SK-N-SH treated with all-trans-retinoic acid at 6 μM for 48 hours (cell line): ENCODE measurements at regions not wholly inside any gene's neighbourhood (a gene's known extent, or its start where the extent isn't known, plus 50 kb on each side); places are given as distances from the start of the nearest gene placed in this dataset.

Source experiments
- ATAC-seq: fragments of 200-7000 bp; cut with Tn5 transposase; 3 replicates; pipeline ENCODE4 v1.9.1; 2020; ENCODE audit warnings: mild to moderate bottlenecking, moderate library complexity
- ARNTL ChIP-seq: fragments of 450-650 bp; formaldehyde crosslinking; IDR thresholded peaks from 2 replicates; pipeline ENCODE4 v1.5.0; 2020; ENCODE audit warnings: low read depth, mild to moderate bottlenecking, moderate library complexity, borderline replicate concordance
- BACH2 ChIP-seq: fragments of 250-450 bp; sonication (Bioruptor Pico); IDR thresholded peaks from 2 replicates; pipeline ENCODE4 v1.9.0; 2021; ENCODE audit warnings: mild to moderate bottlenecking, borderline replicate concordance
- CREB5 ChIP-seq: fragments of 250-450 bp; sonication (Bioruptor Pico); IDR thresholded peaks from 2 replicates; pipeline ENCODE4 v1.5.1; 2020; ENCODE audit warnings: low read depth, mild to moderate bottlenecking, moderate library complexity
- CSDC2 ChIP-seq: fragments of 250-450 bp; sonication (Bioruptor Pico); IDR thresholded peaks from 2 replicates; pipeline ENCODE4 v1.5.0; 2020; ENCODE audit warnings: mild to moderate bottlenecking, moderate library complexity
- CSRNP3 ChIP-seq: fragments of 250-450 bp; sonication (Bioruptor Pico); IDR thresholded peaks from 2 replicates; pipeline ENCODE4 v1.5.1; 2021; ENCODE audit warnings: mild to moderate bottlenecking, moderate library complexity
- ESRRG ChIP-seq: fragments of 250-450 bp; sonication (Bioruptor Pico); IDR thresholded peaks from 2 replicates; pipeline ENCODE4 v1.6.1; 2021; ENCODE audit warnings: mild to moderate bottlenecking
- ISL1 ChIP-seq: fragments of 250-450 bp; sonication (Bioruptor Pico); IDR thresholded peaks from 2 replicates; pipeline ENCODE4 v2.1.2; 2022; ENCODE audit warnings: mild to moderate bottlenecking, moderate library complexity
- OSR1 ChIP-seq: fragments of 250-450 bp; sonication (Bioruptor Pico); IDR thresholded peaks from 2 replicates; pipeline ENCODE4 v1.8.0; 2022; ENCODE audit warnings: moderate library complexity, mild to moderate bottlenecking, inconsistent platforms
- PATZ1 ChIP-seq: fragments of 250-450 bp; sonication (Bioruptor Pico); IDR thresholded peaks from 2 replicates; pipeline ENCODE4 v1.8.0; 2020; ENCODE audit warnings: mild to moderate bottlenecking, moderate library complexity, borderline replicate concordance
- POU6F1 ChIP-seq: fragments of 250-450 bp; sonication (Bioruptor Pico); IDR thresholded peaks from 2 replicates; pipeline ENCODE4 v1.8.0; 2021; ENCODE audit warnings: low read depth, mild to moderate bottlenecking, moderate library complexity, borderline replicate concordance
- PPARA ChIP-seq: fragments of 250-450 bp; sonication (Bioruptor Pico); IDR thresholded peaks from 2 replicates; pipeline ENCODE4 v1.5.0; 2020; ENCODE audit warnings: mild to moderate bottlenecking, borderline replicate concordance
- RARB ChIP-seq: fragments of 250-450 bp; sonication (Bioruptor Pico); IDR thresholded peaks from 2 replicates; pipeline ENCODE4 v1.8.0; 2021; ENCODE audit warnings: mild to moderate bottlenecking, moderate library complexity
- TCF4 ChIP-seq: fragments of 250-450 bp; sonication (Bioruptor Pico); IDR thresholded peaks from 2 replicates; pipeline ENCODE4 v1.8.0; 2021; ENCODE audit warnings: mild to moderate bottlenecking, moderate library complexity, borderline replicate concordance
- ZC3H10 ChIP-seq: fragments of 250-450 bp; sonication (Bioruptor Pico); IDR thresholded peaks from 2 replicates; pipeline ENCODE4 v1.5.1; 2021; ENCODE audit warnings: mild to moderate bottlenecking, moderate library complexity
- ZFP3 ChIP-seq: fragments of 250-450 bp; sonication (Bioruptor Pico); IDR thresholded peaks from 2 replicates; pipeline ENCODE4 v1.5.0; 2020; ENCODE audit warnings: mild to moderate bottlenecking, moderate library complexity
- ZFP30 ChIP-seq: fragments of 450-650 bp; formaldehyde crosslinking; IDR thresholded peaks from 2 replicates; pipeline ENCODE4 v1.5.0; 2022; ENCODE audit warnings: mild to moderate bottlenecking, moderate library complexity
- ZNF8 ChIP-seq: fragments of 450-650 bp; formaldehyde crosslinking; IDR thresholded peaks from 2 replicates; pipeline ENCODE4 v1.5.0; 2020; ENCODE audit warnings: mild to moderate bottlenecking, moderate library complexity

DNA sequence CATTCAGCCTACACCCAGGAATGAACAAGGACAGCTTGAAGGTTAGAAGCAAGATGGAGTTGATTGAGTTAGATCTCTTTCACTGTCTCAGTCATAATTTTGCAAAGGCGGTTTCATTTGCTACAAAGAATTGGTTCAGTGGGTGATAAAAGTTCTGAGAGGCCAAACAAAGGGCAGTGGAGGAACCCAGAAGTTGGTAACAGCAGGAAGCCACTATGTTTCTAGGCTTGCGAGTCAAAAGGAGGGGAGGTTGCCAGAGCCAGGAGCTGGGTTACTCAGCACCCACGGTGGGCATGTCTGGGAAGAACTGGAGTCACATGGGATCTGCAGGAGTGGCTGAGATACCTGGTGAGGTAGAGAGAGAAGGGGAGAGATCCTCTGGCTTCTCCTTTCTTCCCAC is 64.2 kb upstream of the MRPS6 start:
- no peak for ATAC-seq
- TF ChIP-seq CREB5 (CRISPR knock-in tag) (no peak), POU6F1 (CRISPR knock-in tag) (no peak)
- TF ChIP-seq, all 23 proteins: peak for 0

DNA sequence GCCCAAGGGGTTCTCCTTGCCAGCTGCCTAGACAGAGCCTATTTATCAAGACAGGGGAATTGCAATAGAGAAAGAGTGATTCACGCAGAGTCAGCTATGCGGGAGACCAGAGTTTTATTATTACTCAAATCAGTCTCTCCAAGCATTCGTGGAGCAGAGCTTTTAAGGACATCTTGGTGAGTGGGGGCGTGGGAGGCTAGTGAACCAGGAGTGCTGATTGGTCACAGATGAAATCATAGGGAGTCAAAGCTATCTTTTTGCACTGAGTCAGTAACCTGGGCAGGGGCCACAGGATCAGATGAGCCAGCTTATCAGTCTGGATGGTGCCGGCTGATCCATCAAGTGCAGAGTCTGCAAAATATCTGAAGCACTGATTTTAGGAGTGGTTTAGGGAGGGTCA is 64.8 kb upstream of the MRPS6 start:
- TF ChIP-seq ARNTL (CRISPR knock-in tag) (no peak), ZNF8 (CRISPR knock-in tag) (no peak), ISL1 (CRISPR knock-in tag) (no peak), CSRNP3 (CRISPR knock-in tag) (no peak)
- no peak for ATAC-seq

GRCh38 chr21:34006611-34007168 is 66.7 kb upstream of the MRPS6 start:
- TF ChIP-seq TCF4 = no peak
- TF ChIP-seq ZNF8 (CRISPR knock-in tag) = no peak
- no peak for TF ChIP-seq CSRNP3 (CRISPR knock-in tag)
- no peak for TF ChIP-seq OSR1 (CRISPR knock-in tag)
- no peak for TF ChIP-seq ZFP3 (CRISPR knock-in tag)
- no peak for TF ChIP-seq BACH2 (CRISPR knock-in tag)
- no peak for TF ChIP-seq CREB5 (CRISPR knock-in tag)
- TF ChIP-seq ARNTL (CRISPR knock-in tag) = no peak
- no peak for TF ChIP-seq PATZ1 (CRISPR knock-in tag)
- TF ChIP-seq ZFP30 (CRISPR knock-in tag) = no peak
- no peak for TF ChIP-seq POU6F1 (CRISPR knock-in tag)
- TF ChIP-seq RARB (CRISPR knock-in tag) = no peak
- TF ChIP-seq ESRRG (CRISPR knock-in tag) = no peak
- no peak for TF ChIP-seq ISL1 (CRISPR knock-in tag)
- ATAC-seq = no peak

DNA sequence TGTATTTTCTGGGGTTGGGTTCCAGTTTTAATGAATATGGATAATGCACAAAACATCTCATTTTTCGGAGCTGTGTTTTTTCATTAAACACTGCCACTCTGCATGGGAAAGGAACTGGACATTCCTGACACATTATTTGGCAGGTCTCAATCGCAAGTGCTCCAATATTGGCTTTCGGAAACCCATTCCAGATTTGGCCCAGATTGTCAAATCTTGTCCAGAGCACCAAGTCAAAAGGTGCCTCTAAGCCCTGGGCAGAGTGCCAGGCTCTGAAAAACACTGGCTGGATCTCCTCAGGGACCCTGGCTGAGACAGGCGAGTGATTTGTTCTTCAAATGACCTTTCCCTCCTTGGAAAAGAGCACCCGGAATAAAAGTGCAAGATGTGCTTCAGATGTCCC is 68.4 kb upstream of the MRPS6 start:
- TF ChIP-seq TCF4 (no peak), ZFP3 (CRISPR knock-in tag) (no peak), POU6F1 (CRISPR knock-in tag) (no peak), CSDC2 (CRISPR knock-in tag) (no peak), PPARA (CRISPR knock-in tag) (no peak), ISL1 (CRISPR knock-in tag) (no peak), ESRRG (CRISPR knock-in tag) (no peak), ZNF8 (CRISPR knock-in tag) (no peak), ZC3H10 (CRISPR knock-in tag) (no peak), ZFP30 (CRISPR knock-in tag) (no peak), BACH2 (CRISPR knock-in tag) (no peak)
- ATAC-seq = no peak
